ENCODE measurements at regions not wholly inside any gene's neighbourhood (a gene's known extent, or its start where the extent isn't known, plus 50 kb on each side); places are given as distances from the start of the nearest gene placed in this dataset.

DNA sequence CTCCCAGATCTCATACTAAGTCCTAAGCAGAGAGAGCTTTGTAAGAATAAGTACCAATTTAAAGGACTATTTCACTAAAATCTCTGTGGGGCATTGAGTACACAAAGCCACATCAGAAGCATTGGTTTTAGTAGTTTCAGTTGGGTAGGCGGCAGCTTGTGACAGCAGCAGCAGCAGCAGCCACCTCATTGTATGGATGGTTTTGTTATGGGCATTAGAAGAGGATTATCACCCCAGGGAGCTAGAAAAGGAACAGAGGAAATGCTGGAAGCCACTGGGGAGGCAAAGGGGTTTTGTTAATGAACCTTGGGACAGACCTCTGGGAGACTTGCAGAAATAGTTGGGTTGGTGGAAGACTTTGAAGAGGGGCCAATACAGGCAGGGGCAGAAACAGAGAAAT lies 93.9 kb upstream of the FRMPD3 start:
- TF ChIP-seq, protein P1, sequence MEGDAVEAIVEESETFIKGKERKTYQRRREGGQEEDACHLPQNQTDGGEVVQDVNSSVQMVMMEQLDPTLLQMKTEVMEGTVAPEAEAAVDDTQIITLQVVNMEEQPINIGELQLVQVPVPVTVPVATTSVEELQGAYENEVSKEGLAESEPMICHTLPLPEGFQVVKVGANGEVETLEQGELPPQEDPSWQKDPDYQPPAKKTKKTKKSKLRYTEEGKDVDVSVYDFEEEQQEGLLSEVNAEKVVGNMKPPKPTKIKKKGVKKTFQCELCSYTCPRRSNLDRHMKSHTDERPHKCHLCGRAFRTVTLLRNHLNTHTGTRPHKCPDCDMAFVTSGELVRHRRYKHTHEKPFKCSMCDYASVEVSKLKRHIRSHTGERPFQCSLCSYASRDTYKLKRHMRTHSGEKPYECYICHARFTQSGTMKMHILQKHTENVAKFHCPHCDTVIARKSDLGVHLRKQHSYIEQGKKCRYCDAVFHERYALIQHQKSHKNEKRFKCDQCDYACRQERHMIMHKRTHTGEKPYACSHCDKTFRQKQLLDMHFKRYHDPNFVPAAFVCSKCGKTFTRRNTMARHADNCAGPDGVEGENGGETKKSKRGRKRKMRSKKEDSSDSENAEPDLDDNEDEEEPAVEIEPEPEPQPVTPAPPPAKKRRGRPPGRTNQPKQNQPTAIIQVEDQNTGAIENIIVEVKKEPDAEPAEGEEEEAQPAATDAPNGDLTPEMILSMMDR (IDR thresholded peaks at IDR 0.05) = no peak
- TF ChIP-seq, protein P2, sequence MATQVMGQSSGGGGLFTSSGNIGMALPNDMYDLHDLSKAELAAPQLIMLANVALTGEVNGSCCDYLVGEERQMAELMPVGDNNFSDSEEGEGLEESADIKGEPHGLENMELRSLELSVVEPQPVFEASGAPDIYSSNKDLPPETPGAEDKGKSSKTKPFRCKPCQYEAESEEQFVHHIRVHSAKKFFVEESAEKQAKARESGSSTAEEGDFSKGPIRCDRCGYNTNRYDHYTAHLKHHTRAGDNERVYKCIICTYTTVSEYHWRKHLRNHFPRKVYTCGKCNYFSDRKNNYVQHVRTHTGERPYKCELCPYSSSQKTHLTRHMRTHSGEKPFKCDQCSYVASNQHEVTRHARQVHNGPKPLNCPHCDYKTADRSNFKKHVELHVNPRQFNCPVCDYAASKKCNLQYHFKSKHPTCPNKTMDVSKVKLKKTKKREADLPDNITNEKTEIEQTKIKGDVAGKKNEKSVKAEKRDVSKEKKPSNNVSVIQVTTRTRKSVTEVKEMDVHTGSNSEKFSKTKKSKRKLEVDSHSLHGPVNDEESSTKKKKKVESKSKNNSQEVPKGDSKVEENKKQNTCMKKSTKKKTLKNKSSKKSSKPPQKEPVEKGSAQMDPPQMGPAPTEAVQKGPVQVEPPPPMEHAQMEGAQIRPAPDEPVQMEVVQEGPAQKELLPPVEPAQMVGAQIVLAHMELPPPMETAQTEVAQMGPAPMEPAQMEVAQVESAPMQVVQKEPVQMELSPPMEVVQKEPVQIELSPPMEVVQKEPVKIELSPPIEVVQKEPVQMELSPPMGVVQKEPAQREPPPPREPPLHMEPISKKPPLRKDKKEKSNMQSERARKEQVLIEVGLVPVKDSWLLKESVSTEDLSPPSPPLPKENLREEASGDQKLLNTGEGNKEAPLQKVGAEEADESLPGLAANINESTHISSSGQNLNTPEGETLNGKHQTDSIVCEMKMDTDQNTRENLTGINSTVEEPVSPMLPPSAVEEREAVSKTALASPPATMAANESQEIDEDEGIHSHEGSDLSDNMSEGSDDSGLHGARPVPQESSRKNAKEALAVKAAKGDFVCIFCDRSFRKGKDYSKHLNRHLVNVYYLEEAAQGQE (IDR thresholded peaks at IDR 0.05) = no peak
- no peak for TF ChIP-seq ZSCAN20 (CRISPR knock-in tag; IDR thresholded peaks at IDR 0.05)
- TF ChIP-seq POLR2A (IDR thresholded peaks at IDR 0.05; ENCODE audit: low read length) = no peak
- no peak for TF ChIP-seq KDM1A (IDR thresholded peaks at IDR 0.05; ENCODE audit: low read depth)
- TF ChIP-seq HDAC2 (IDR thresholded peaks at IDR 0.05) = no peak
- TF ChIP-seq, protein P3, sequence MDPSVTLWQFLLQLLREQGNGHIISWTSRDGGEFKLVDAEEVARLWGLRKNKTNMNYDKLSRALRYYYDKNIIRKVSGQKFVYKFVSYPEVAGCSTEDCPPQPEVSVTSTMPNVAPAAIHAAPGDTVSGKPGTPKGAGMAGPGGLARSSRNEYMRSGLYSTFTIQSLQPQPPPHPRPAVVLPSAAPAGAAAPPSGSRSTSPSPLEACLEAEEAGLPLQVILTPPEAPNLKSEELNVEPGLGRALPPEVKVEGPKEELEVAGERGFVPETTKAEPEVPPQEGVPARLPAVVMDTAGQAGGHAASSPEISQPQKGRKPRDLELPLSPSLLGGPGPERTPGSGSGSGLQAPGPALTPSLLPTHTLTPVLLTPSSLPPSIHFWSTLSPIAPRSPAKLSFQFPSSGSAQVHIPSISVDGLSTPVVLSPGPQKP (IDR thresholded peaks at IDR 0.05; ENCODE audit: low read depth, low read length) = no peak
- TF ChIP-seq RAD21 (conservative IDR thresholded peaks at IDR 0.05 in 1 of 2, IDR thresholded peaks at IDR 0.05 in 1 of 2) = no peak

Data from A549 (cell line).